ENCODE measurements at regions not wholly inside any gene's neighbourhood (a gene's known extent, or its start where the extent isn't known, plus 50 kb on each side); places are given as distances from the start of the nearest gene placed in this dataset.

- H3K36me3 ChIP-seq, result no peaks in the 10 kb centered on the region
- peaks cover 0 to 5% (median 2%) of the 10 kb centered on the region in 4 donors for H3K4me1 ChIP-seq
- no peak for TF ChIP-seq POLR2A (IDR thresholded peaks at IDR 0.05)
- WGBS, 2 donors, result 64 to 74% methylated on average over 5 of the region's 5 CpGs
- no peaks in the 10 kb centered on the region for H3K27me3 ChIP-seq
- ATAC-seq (ENCODE audit: low FRiP score in 2 of 2), result no peak
- no peak overlapping the region for H3K4me3 ChIP-seq
- H3K9me3 ChIP-seq, result no peaks in the 10 kb centered on the region
- DNase-seq, result no peak
- no peak overlapping the region for H3K27ac ChIP-seq
Measured at GRCh38 chr10:21077681-21078080, 180.6 kb upstream of the NEBL start.

- no peaks in the 10 kb centered on the region for H3K36me3 ChIP-seq
- no peak for ATAC-seq (ENCODE audit: low FRiP score in 2 of 2)
- WGBS, 2 donors, result 54 to 60% methylated on average over 4 of the region's 4 CpGs
- DNase-seq, result no peak
- H3K9me3 ChIP-seq, result no peaks in the 10 kb centered on the region
- TF ChIP-seq POLR2A (IDR thresholded peaks at IDR 0.05) (no peak), CTCF (IDR thresholded peaks at IDR 0.05) (no peak), EP300 (IDR thresholded peaks at IDR 0.05) (no peak), POLR2AphosphoS5 (IDR thresholded peaks at IDR 0.05) (no peak)
- H3K4me3 ChIP-seq, result no peak overlapping the region
- H3K27me3 ChIP-seq, result no peaks in the 10 kb centered on the region
- peaks cover 0 to 5% (median 2%) of the 10 kb centered on the region in 4 donors for H3K4me1 ChIP-seq
- H3K27ac ChIP-seq, result no peak overlapping the region
Measured at GRCh38 chr10:21076381-21076780, 179.3 kb upstream of the NEBL start.

GRCh38 chr10:21075880-21076279 is 178.8 kb upstream of the NEBL start:
- H3K27me3 ChIP-seq, result no peaks in the 10 kb centered on the region
- 84 to 92% methylated on average over 6 of the region's 6 CpGs for WGBS, 2 donors
- TF ChIP-seq POLR2AphosphoS5 (IDR thresholded peaks at IDR 0.05) (no peak), CTCF (IDR thresholded peaks at IDR 0.05) (no peak), POLR2A (IDR thresholded peaks at IDR 0.05) (no peak), EP300 (IDR thresholded peaks at IDR 0.05) (no peak)
- ATAC-seq (ENCODE audit: low FRiP score in 2 of 2) (no peak), DNase-seq (no peak)
- H3K36me3 ChIP-seq, result no peaks in the 10 kb centered on the region
- H3K27ac ChIP-seq, result no peak overlapping the region
- H3K9me3 ChIP-seq, result no peaks in the 10 kb centered on the region
- H3K4me1 ChIP-seq, result peaks cover 0 to 5% (median 2%) of the 10 kb centered on the region in 4 donors
- no peak overlapping the region for H3K4me3 ChIP-seq

- DNase-seq (no peak), ATAC-seq (ENCODE audit: low FRiP score in 2 of 2) (no peak)
- Histone ChIP-seq H3K27ac (no peak overlapping the region), H3K36me3 (no peaks in the 10 kb centered on the region), H3K9me3 (no peaks in the 10 kb centered on the region), H3K27me3 (no peaks in the 10 kb centered on the region), H3K4me1 (no peaks in the 10 kb centered on the region), H3K4me3 (no peak overlapping the region)
- WGBS, 2 donors, result 80 to 84% methylated on average over 3 of the region's 3 CpGs
- TF ChIP-seq CTCF (IDR thresholded peaks at IDR 0.05) (no peak), EP300 (IDR thresholded peaks at IDR 0.05) (no peak), POLR2A (IDR thresholded peaks at IDR 0.05) (no peak), POLR2AphosphoS5 (IDR thresholded peaks at IDR 0.05) (no peak)
Measured at GRCh38 chr10:21071001-21071673, 174.0 kb upstream of the NEBL start.

GRCh38 chr10:21069929-21070700 is 173.0 kb upstream of the NEBL start:
- WGBS, 2 donors, result 56 to 70% methylated on average over 10 of the region's 10 CpGs
- no peak overlapping the region for H3K4me3 ChIP-seq
- no peaks in the 10 kb centered on the region for H3K36me3 ChIP-seq
- DNase-seq (no peak), ATAC-seq (ENCODE audit: low FRiP score in 2 of 2) (no peak)
- H3K9me3 ChIP-seq, result no peaks in the 10 kb centered on the region
- H3K27me3 ChIP-seq, result no peaks in the 10 kb centered on the region
- TF ChIP-seq CTCF (IDR thresholded peaks at IDR 0.05) (no peak), POLR2AphosphoS5 (IDR thresholded peaks at IDR 0.05) (no peak), EP300 (IDR thresholded peaks at IDR 0.05) (no peak), POLR2A (IDR thresholded peaks at IDR 0.05) (no peak)
- no peaks in the 10 kb centered on the region for H3K4me1 ChIP-seq
- H3K27ac ChIP-seq, result no peak overlapping the region
